ENCODE measurements at regions not wholly inside any gene's neighbourhood (a gene's known extent, or its start where the extent isn't known, plus 50 kb on each side); places are given as distances from the start of the nearest gene placed in this dataset.

- BruUV-seq (replicated peaks): no TSS peak
- in situ Hi-C loops (cut with MboI): no loop called here
- H3K27me3 ChIP-seq (replicated peaks in 1 of 2; ENCODE audit: control insufficient read depth in 2 of 2, insufficient read depth in 2 of 2, low read length in 1 of 2): no peaks in the 10 kb centered on the region
- ATAC-seq: no peak
- no peak overlapping the region for H3K4me3 ChIP-seq
- ChIA-PET POLR2A (no interaction called here), CTCF (no interaction called here), RAD21 (ENCODE audit: unreplicated experiment) (no interaction called here), SMC1A (ENCODE audit: uncharacterized antibody, unreplicated experiment) (interaction anchor here (0.8 kb wide), 1 partner anchor 10 kb away, joined by 3 read pairs; no protein-coding TSS in a partner anchor)
- no peak overlapping the region for H3K9ac ChIP-seq (ENCODE audit: control insufficient read depth, insufficient read depth, low read length)
- intact Hi-C loops (cut with micrococcal nuclease; ENCODE audit: unreplicated experiment): no loop called here
- TF ChIP-seq, protein P1, sequence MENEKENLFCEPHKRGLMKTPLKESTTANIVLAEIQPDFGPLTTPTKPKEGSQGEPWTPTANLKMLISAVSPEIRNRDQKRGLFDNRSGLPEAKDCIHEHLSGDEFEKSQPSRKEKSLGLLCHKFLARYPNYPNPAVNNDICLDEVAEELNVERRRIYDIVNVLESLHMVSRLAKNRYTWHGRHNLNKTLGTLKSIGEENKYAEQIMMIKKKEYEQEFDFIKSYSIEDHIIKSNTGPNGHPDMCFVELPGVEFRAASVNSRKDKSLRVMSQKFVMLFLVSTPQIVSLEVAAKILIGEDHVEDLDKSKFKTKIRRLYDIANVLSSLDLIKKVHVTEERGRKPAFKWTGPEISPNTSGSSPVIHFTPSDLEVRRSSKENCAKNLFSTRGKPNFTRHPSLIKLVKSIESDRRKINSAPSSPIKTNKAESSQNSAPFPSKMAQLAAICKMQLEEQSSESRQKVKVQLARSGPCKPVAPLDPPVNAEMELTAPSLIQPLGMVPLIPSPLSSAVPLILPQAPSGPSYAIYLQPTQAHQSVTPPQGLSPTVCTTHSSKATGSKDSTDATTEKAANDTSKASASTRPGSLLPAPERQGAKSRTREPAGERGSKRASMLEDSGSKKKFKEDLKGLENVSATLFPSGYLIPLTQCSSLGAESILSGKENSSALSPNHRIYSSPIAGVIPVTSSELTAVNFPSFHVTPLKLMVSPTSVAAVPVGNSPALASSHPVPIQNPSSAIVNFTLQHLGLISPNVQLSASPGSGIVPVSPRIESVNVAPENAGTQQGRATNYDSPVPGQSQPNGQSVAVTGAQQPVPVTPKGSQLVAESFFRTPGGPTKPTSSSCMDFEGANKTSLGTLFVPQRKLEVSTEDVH (IDR thresholded peaks at IDR 0.05; ENCODE audit: low read depth, partially characterized antibody): no peak
- TF ChIP-seq IKZF1 (conservative IDR thresholded peaks at IDR 0.05) (no peak), CBFB (IDR thresholded peaks at IDR 0.05; ENCODE audit: low read depth) (no peak), HDAC2 (IDR thresholded peaks at IDR 0.05) (no peak), PAX5 (IDR thresholded peaks at IDR 0.05; ENCODE audit: borderline replicate concordance, low read depth, low read length) (no peak)
- H4K20me1 ChIP-seq (ENCODE audit: control insufficient read depth, insufficient read depth): no peaks in the 10 kb centered on the region
- H2AFZ ChIP-seq (ENCODE audit: control insufficient read depth, low read depth, low read length): no peak overlapping the region
- no peak overlapping the region for H3K4me2 ChIP-seq (ENCODE audit: control insufficient read depth, insufficient read depth)
- H3K27ac ChIP-seq (ENCODE audit: control insufficient read depth, insufficient read depth): no peak overlapping the region
- no peaks in the 10 kb centered on the region for H3K4me1 ChIP-seq (ENCODE audit: control insufficient read depth, insufficient read depth, low read length)
- H3K79me2 ChIP-seq (ENCODE audit: control insufficient read depth, insufficient read depth, low read length): no peaks in the 10 kb centered on the region
- 0% methylated on average over 1 of the region's 1 CpG for WGBS (ENCODE audit: insufficient coverage, insufficient replicate concordance, low lambda C conversion rate, missing lambda C conversion rate)
- no peaks in the 10 kb centered on the region for H3K36me3 ChIP-seq (ENCODE audit: control insufficient read depth in 2 of 2, insufficient read depth in 2 of 2, low read length in 1 of 2)
- no peaks in the 10 kb centered on the region for H3K9me3 ChIP-seq (replicated peaks; ENCODE audit: control insufficient read depth, insufficient read depth, low read length)
- FAIRE-seq: no peak
- no peak for DNase-seq (ENCODE audit: low read depth, low spot score)
These were observed 61.7 kb downstream of the NPS start for GRCh38 chr10:127610816-127611215.

GRCh38 chr10:127614484-127615017 is 65.4 kb downstream of the NPS start:
- RAD21 ChIA-PET (ENCODE audit: unreplicated experiment): no interaction called here
- H3K4me2 ChIP-seq (ENCODE audit: control insufficient read depth, insufficient read depth): no peak overlapping the region
- no peak for ATAC-seq
- H4K20me1 ChIP-seq (ENCODE audit: control insufficient read depth, insufficient read depth): no peaks in the 10 kb centered on the region
- H3K4me3 ChIP-seq: no peak overlapping the region
- H3K9ac ChIP-seq (ENCODE audit: control insufficient read depth, insufficient read depth, low read length): no peak overlapping the region
- no peak for DNase-seq (ENCODE audit: low read depth, low spot score)
- SMC1A ChIA-PET (ENCODE audit: uncharacterized antibody, unreplicated experiment): no interaction called here
- H3K36me3 ChIP-seq (ENCODE audit: control insufficient read depth in 2 of 2, insufficient read depth in 2 of 2, low read length in 1 of 2): no peaks in the 10 kb centered on the region
- POLR2A ChIA-PET: no interaction called here
- intact Hi-C loops (cut with micrococcal nuclease; ENCODE audit: unreplicated experiment) (no loop called here), in situ Hi-C loops (cut with MboI) (no loop called here)
- CTCF ChIA-PET: no interaction called here
- H3K79me2 ChIP-seq (ENCODE audit: control insufficient read depth, insufficient read depth, low read length): no peaks in the 10 kb centered on the region
- H3K9me3 ChIP-seq (replicated peaks; ENCODE audit: control insufficient read depth, insufficient read depth, low read length): no peaks in the 10 kb centered on the region
- no peak for FAIRE-seq
- H2AFZ ChIP-seq (ENCODE audit: control insufficient read depth, low read depth, low read length): no peak overlapping the region
- no TSS peak for BruUV-seq (replicated peaks)
- H3K4me1 ChIP-seq (ENCODE audit: control insufficient read depth, insufficient read depth, low read length): no peaks in the 10 kb centered on the region
- no peak overlapping the region for H3K27ac ChIP-seq (ENCODE audit: control insufficient read depth, insufficient read depth)
- WGBS (ENCODE audit: insufficient coverage, insufficient replicate concordance, low lambda C conversion rate, missing lambda C conversion rate): 10% methylated on average over 7 of the region's 7 CpGs
- H3K27me3 ChIP-seq (replicated peaks in 1 of 2; ENCODE audit: control insufficient read depth in 2 of 2, insufficient read depth in 2 of 2, low read length in 1 of 2): no peaks in the 10 kb centered on the region
- TF ChIP-seq ZBTB11 (CRISPR knock-in tag; IDR thresholded peaks at IDR 0.05): no peak
- no peak for TF ChIP-seq SMC3 (IDR thresholded peaks at IDR 0.05; ENCODE audit: borderline replicate concordance, low read length)
- no peak for TF ChIP-seq SREBF2 (IDR thresholded peaks at IDR 0.05; ENCODE audit: low read length)
- TF ChIP-seq NFXL1 (IDR thresholded peaks at IDR 0.05; ENCODE audit: borderline replicate concordance): no peak
- no peak for TF ChIP-seq LARP7 (IDR thresholded peaks at IDR 0.05)
- no peak for TF ChIP-seq JUND (IDR thresholded peaks at IDR 0.05; ENCODE audit: low read depth, low read length)
- TF ChIP-seq NR2F1 (conservative IDR thresholded peaks at IDR 0.05): no peak
- no peak for TF ChIP-seq CBX5 (IDR thresholded peaks at IDR 0.05; ENCODE audit: low read depth)
